Upper lobe of left lung (tissue), 6 donors: ENCODE measurements at regions not wholly inside any gene's neighbourhood (a gene's known extent, or its start where the extent isn't known, plus 50 kb on each side); places are given as distances from the start of the nearest gene placed in this dataset.
A peak's percentile ranks its signal among the peaks of the same experiment; 100 is the strongest.

ENCODE experiments used
- ATAC-seq, 2 donors: fragments of 200-7000 bp; cut with Tn5 transposase; one replicate each; pipeline ENCODE4 v1.9.1; 2022; ENCODE audit warnings: mild to moderate bottlenecking in 2 of 2, moderate library complexity in 2 of 2; ENCODE audit not compliant: low FRiP score in 2 of 2
- DNase-seq, 2 donors: peaks; one replicate each; pipeline ENCODE4 v3.0.0-alpha.2; 2019 to 2020
- H3K27ac ChIP-seq, 4 donors: fragments of 200-600 bp; sonication (generic); one replicate each; pipeline ENCODE4 v1.5.1; 2016 to 2019
- H3K27me3 ChIP-seq, 4 donors: fragments of 200-600 bp; sonication (generic); one replicate each; pipeline ENCODE4 v1.5.1; 2017 to 2019
- H3K36me3 ChIP-seq, 4 donors: fragments of 200-600 bp; sonication (generic); one replicate each; pipeline ENCODE4 v1.5.1; 2016 to 2019
- H3K4me1 ChIP-seq, 4 donors: fragments of 200-600 bp; sonication (generic); one replicate each; pipeline ENCODE4 v1.5.1; 2018 to 2019
- H3K4me3 ChIP-seq, 4 donors: fragments of 200-600 bp; sonication (generic); one replicate each; pipeline ENCODE4 v1.5.1; 2017 to 2019; ENCODE audit warnings: mild to moderate bottlenecking in 2 of 4, moderate library complexity in 1 of 4
- H3K9me3 ChIP-seq, 4 donors: fragments of 200-600 bp; sonication (generic); one replicate each; pipeline ENCODE4 v1.5.1; 2018 to 2019
- CTCF ChIP-seq, 6 experiments: fragments of 450-650 bp in 4 of 6; fragments of 200-600 bp in 2 of 6; sonication (generic) in 2 of 6; IDR thresholded peaks; one replicate each; pipeline ENCODE4 v1.5.1; 2016 to 2019; ENCODE audit warnings: antibody characterized with exemption in 6 of 6
- EP300 ChIP-seq, 4 donors: sonication (generic); formaldehyde crosslinking; IDR thresholded peaks; one replicate each; pipeline ENCODE4 v1.5.1; 2017; ENCODE audit warnings: antibody characterized with exemption in 4 of 4, control low read depth in 2 of 4
- POLR2A ChIP-seq, 4 donors: fragments of 450-650 bp; IDR thresholded peaks; one replicate each; pipeline ENCODE4 v1.5.1; 2016 to 2017; ENCODE audit warnings: antibody characterized with exemption in 4 of 4, mild to moderate bottlenecking in 2 of 4
- POLR2AphosphoS5 ChIP-seq, 2 donors: sonication (generic); formaldehyde crosslinking; IDR thresholded peaks; one replicate each; pipeline ENCODE4 v1.5.1; 2017; ENCODE audit warnings: antibody characterized with exemption in 2 of 2
- WGBS, 2 donors: methylation state at CpG; one replicate each; pipeline ENCODE4 v1.1.5; 2017 to 2018; 5-methylcytosine and 5-hydroxymethylcytosine counted together
- donor health status: DM: no; HTN: no; CAD: no; lungs with moderate emphysema.
- donor health status: DM: no; HTN: yes; CAD: no; lungs with severe emphysema.

DNA sequence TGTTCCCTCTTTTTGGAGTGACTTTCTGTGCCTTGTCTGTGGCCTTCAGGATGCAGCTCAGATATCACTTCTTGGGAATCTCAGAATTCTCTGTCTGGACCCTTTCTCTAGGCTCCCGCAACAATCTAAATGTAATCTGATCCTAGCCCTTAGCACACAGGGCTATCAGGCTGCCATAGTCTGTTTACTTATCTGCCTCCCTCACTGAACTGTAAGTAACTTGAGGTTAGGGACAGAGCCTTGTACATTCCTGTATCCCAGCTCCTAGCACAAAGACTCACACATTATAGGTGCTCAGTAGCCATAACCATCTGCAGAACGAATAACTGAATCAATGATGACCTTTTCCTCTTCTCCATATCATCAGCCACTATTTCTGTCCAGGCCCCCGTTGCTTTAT is 69.5 kb downstream of the RTL9 start:
- Histone ChIP-seq H3K4me1 (no peaks in the 10 kb centered on the region), H3K9me3 (no peaks in the 10 kb centered on the region), H3K27me3 (no peaks in the 10 kb centered on the region), H3K4me3 (no peak overlapping the region), H3K36me3 (no peaks in the 10 kb centered on the region), H3K27ac (no peak overlapping the region)
- ATAC-seq (no peak), DNase-seq (no peak)
- TF ChIP-seq POLR2A (IDR thresholded peaks at IDR 0.05), result no peak
- no peak for TF ChIP-seq POLR2AphosphoS5 (IDR thresholded peaks at IDR 0.05)
- 67 to 71% methylated on average over 3 of the region's 3 CpGs for WGBS, 2 donors

DNA sequence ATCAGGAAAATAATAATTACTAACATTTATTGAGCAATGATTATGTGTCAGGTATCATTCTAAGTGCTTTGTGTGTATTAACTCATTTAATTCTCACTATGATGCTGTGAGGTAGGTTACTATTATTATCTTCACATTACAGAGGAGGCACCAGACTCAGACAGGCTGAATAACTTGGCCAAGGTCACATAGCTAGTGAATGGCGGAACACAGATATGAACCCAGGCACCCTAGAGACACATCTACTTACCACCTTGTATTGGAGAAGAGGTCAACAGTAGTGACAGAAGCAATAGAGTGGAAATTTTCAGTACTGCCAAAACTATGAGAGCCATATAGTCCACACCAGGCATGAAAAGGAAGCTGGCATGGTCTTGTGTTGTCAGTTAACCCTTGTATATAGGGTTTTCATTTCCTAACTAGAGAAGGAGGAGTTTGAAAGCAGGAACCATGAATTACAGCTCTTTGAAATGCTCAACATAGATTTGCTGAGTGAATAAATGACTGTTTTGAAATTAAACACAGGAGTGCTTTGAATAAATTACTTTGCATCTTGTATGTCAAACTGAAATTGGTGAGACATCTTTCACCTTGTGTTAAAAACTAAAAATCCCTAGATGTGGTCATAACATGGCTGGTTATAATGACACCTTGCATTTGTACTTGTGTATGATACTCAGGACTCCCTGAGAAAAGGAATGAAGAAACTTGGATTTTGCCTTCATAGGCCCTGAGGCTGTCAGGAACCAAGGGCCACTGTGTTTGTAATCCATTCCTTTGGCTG is 71.8 kb downstream of the RTL9 start:
- WGBS, 2 donors, result 88 to 100% methylated on average over 1 of the region's 1 CpG
- no peaks in the 10 kb centered on the region for H3K27me3 ChIP-seq

GRCh38 chrX:110432091-110432905 is 73.7 kb downstream of the RTL9 start:
- 67 to 84% methylated on average over 2 to 12 of the region's 12 CpGs for WGBS, 2 donors
- no peak for ATAC-seq

More for the DNA sequence above, 71.8 kb downstream of the RTL9 start:
- no peaks in the 10 kb centered on the region for H3K4me1 ChIP-seq
- TF ChIP-seq POLR2AphosphoS5 (IDR thresholded peaks at IDR 0.05) (no peak), CTCF (IDR thresholded peaks at IDR 0.05) (no peak), POLR2A (IDR thresholded peaks at IDR 0.05) (no peak), EP300 (IDR thresholded peaks at IDR 0.05) (no peak)
- no peaks in the 10 kb centered on the region for H3K36me3 ChIP-seq
- H3K9me3 ChIP-seq, result no peaks in the 10 kb centered on the region
- ATAC-seq (no peak), DNase-seq (no peak)
- no peak overlapping the region for H3K27ac ChIP-seq
- no peak overlapping the region for H3K4me3 ChIP-seq

DNA sequence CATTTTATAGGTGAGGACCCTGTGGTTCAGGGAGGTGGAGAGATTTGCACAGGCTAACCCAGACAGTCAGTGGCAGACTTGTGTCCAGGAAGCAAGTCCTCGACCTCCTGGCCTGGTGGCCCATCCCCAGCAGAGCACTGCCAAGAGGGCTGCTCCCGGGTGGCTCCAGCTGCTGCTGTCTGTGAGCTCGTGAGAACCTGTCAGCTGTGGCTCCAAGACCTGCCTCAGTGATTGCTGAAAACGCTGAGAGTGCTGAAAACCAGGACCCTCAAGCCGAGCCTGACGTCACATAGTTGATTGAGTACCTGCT is 74.2 kb downstream of the RTL9 start:
- ATAC-seq (no peak), DNase-seq (peak in 1 of 2 donors; percentile 26)
- whole genome bisulfite sequencing, 2 donors, result 53 to 80% methylated on average over 1 to 6 of the region's 6 CpGs
- Histone ChIP-seq H3K27ac (no peak overlapping the region), H3K4me1 (no peaks in the 10 kb centered on the region), H3K9me3 (no peaks in the 10 kb centered on the region), H3K27me3 (peaks cover 0 to 2% (median 0%) of the 10 kb centered on the region in 4 donors), H3K4me3 (no peak overlapping the region), H3K36me3 (no peaks in the 10 kb centered on the region)
- TF ChIP-seq POLR2A (IDR thresholded peaks at IDR 0.05), result no peak
- TF ChIP-seq POLR2AphosphoS5 (IDR thresholded peaks at IDR 0.05), result no peak
- TF ChIP-seq EP300 (IDR thresholded peaks at IDR 0.05), result no peak
- no peak for TF ChIP-seq CTCF (IDR thresholded peaks at IDR 0.05)

More at GRCh38 chrX:110432091-110432905, 73.7 kb downstream of the RTL9 start:
- no peak overlapping the region for H3K27ac ChIP-seq
- no peak overlapping the region for H3K4me3 ChIP-seq
- H3K27me3 ChIP-seq, result no peaks in the 10 kb centered on the region
- H3K4me1 ChIP-seq, result no peaks in the 10 kb centered on the region
- no peaks in the 10 kb centered on the region for H3K36me3 ChIP-seq
- no peaks in the 10 kb centered on the region for H3K9me3 ChIP-seq
- TF ChIP-seq EP300 (IDR thresholded peaks at IDR 0.05) (no peak), CTCF (IDR thresholded peaks at IDR 0.05) (no peak), POLR2A (IDR thresholded peaks at IDR 0.05) (no peak), POLR2AphosphoS5 (IDR thresholded peaks at IDR 0.05) (no peak)
- DNase-seq, result no peak

DNA sequence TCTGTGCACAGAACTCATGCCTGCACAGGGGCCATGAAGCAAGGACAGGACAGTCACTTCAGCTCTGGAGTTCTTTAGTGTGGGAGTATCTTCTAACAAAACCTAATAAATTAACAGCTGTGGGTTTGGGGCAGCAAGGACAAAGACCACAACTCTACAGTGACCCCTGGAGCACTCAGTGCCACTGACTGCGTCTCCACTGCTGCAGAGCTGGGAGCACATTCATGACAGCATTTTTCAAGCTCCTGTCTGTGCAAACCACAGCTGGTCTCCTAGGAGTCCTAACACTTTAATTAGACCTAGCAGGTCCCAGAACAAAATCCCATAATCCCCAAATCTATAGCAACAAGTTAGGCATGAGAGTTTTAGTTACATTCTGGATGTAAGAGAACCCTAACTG is 76.5 kb downstream of the RTL9 start:
- DNase-seq, result no peak
- ATAC-seq, result no peak
- TF ChIP-seq POLR2A (IDR thresholded peaks at IDR 0.05) (no peak), CTCF (IDR thresholded peaks at IDR 0.05) (no peak), POLR2AphosphoS5 (IDR thresholded peaks at IDR 0.05) (no peak), EP300 (IDR thresholded peaks at IDR 0.05) (no peak)
- Histone ChIP-seq H3K4me3 (no peak overlapping the region), H3K4me1 (no peaks in the 10 kb centered on the region), H3K27me3 (peaks cover 0 to 5% (median 0%) of the 10 kb centered on the region in 4 donors), H3K36me3 (no peaks in the 10 kb centered on the region), H3K27ac (no peak overlapping the region), H3K9me3 (no peaks in the 10 kb centered on the region)
- WGBS, 2 donors, result 57 to 69% methylated on average over 1 of the region's 1 CpG
